ENCODE measurements at regions not wholly inside any gene's neighbourhood (a gene's known extent, or its start where the extent isn't known, plus 50 kb on each side); places are given as distances from the start of the nearest gene placed in this dataset.

DNA sequence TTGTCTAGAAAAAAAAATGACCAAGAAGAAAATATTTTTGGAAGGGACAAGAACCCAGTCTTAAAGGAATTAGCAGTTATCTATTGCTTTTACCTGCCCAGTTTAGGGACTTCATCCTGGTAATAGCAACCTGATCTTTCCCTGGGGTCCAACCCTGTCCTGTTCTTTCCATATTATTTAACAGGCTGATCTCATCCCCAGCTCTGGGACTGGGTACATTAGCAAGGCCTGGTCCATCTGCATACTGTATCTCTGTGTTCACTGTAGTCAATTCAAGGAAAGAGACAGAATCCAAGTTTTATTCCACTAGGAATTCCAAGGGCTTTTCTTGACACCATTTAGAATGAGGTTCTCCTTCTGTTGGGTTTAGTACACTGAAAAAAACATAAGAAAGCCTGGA lies 191.7 kb upstream of the GADL1 start:
- TF ChIP-seq POLR2AphosphoS5 (IDR thresholded peaks at IDR 0.05; ENCODE audit: insufficient read depth, low read depth, low read length) (no peak), EZH2 (IDR thresholded peaks at IDR 0.05; ENCODE audit: borderline replicate concordance, low read depth, low read length, severe bottlenecking) (no peak)

All from endothelial cell of umbilical vein (primary cell).